HTR-8/SVneo (cell line): ENCODE measurements at regions not wholly inside any gene's neighbourhood (a gene's known extent, or its start where the extent isn't known, plus 50 kb on each side); places are given as distances from the start of the nearest gene placed in this dataset.
"Not testable (repeated sequence)": the region's sequence is repeated elsewhere in the genome, so short reads cannot be mapped to it uniquely, and the experiment has no call there.

Source experiments
- DNase-seq: peaks from one replicate; pipeline ENCODE4 v3.0.0; 2011; ENCODE audit warnings: low spot score, mixed read lengths; ENCODE audit not compliant: insufficient read length
- FAIRE-seq: peaks from 2 replicates; lab custom pipeline; 2011; peaks lifted over from hg19 to GRCh38; lab: Jason Lieb, UNC

GRCh38 chr7:91603707-91604106, 276.8 kb downstream of the MTERF1 start:
- DNase-seq (no peak), FAIRE-seq (no peak)

- FAIRE-seq, result no peak
- DNase-seq, result no peak
These were observed 271.9 kb downstream of the MTERF1 start for GRCh38 chr7:91608606-91609005.

DNA sequence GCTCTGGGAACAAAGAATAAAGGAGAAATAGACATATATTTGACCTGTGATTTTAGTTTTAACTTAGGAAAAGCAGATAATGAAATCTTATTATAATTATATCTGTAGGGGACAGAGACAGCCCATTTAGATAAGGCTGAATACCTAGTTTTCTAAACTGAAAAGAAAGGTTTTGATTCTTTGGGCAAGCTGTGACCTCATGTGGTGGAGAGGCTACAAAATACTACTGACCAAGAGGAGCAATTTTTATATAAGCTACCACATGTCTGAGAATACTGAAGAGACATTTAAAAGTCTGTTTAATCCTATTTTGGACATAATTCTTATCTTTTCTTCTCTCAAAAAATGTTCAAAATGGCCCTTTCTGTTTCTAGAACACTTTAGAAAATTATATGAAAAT, 271.0 kb downstream of the MTERF1 start:
- FAIRE-seq, result no peak
- no peak for DNase-seq

DNA sequence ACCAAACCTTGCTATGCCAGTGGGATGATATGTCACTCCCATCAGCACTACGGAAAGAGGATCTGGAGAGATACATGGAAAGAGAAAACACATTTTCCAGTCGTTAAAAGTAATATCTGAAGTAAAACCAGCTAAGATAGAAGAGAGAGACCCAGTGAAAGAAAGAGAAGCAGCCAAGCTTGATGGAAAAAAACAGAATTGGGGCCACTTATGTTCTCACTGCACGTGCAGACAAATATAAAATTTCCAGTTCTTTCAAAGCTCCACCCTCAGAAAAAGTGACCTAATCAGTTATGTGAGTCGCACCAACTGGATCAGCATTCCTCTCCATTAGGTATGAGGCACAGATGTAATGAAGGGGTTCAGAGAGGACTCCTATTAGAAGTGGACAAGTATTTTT, 266.1 kb downstream of the MTERF1 start:
- DNase-seq (no peak), FAIRE-seq (no peak)

GRCh38 chr7:91618776-91619765, 261.4 kb downstream of the MTERF1 start:
- DNase-seq, result no peak
- no peak for FAIRE-seq

DNA sequence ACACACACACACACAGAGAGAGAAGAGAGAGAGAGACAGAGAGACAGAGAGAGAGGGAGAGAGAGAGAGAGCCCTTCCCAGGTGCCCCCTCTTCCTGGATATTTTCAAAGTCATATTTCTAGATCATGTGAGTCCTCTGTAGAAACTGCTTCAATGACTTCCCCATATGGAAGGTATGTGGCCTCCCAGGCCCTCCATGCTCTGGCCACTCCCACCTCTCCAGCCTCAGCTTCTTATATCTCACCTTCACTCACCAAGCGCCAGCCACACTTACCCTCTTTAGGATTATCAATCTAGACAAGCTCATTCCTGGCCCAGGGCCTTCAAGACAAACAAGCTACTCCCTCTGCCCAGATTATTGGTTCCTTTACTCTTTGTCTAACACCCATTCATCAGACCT, 259.7 kb downstream of the MTERF1 start:
- FAIRE-seq (no peak), DNase-seq (no peak)

- FAIRE-seq, DNase-seq: not testable (repeated sequence)
These were observed 253.2 kb downstream of the MTERF1 start for GRCh38 chr7:91627324-91627723.

- DNase-seq, result no peak
- FAIRE-seq, result no peak
These were observed 251.8 kb downstream of the MTERF1 start for GRCh38 chr7:91628742-91629141.

- no peak for FAIRE-seq
- DNase-seq, result no peak
These were observed 249.7 kb downstream of the MTERF1 start for GRCh38 chr7:91630581-91631380.

DNA sequence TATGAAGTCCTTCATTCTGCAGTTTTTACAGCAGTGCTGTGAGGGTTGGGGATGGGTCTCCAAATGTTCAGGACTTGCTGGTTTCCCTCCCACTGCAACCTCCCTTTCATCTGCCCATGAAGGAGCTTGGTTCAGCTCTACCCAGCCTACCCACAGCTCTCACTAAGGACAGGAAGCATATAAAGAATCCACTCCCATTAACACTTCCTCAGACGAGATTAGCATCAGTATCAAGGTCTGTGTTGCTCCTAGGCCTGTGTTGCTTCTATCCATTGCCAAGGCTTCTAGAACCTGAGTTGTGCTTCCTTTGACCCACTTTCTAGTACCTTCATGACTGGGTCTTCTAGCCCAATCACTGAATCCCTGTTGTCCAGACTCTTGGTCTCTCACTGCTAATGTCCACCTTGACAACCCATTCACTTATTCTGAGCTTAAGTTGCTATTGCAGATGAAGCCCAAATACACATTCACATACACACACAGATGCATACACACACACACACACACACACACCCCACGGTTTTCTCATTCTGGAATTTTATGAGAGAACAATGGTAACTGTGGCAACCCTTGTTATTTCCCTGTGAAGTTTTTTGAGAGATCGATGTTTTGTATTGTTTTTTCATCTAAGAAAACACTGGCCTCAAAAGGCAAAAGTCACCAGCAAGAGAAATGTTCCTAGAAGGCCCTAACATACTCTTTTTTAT, 248.1 kb downstream of the MTERF1 start:
- no peak for FAIRE-seq
- no peak for DNase-seq

- FAIRE-seq (no peak), DNase-seq (no peak)
These were observed 247.5 kb downstream of the MTERF1 start for GRCh38 chr7:91633013-91633441.

DNA sequence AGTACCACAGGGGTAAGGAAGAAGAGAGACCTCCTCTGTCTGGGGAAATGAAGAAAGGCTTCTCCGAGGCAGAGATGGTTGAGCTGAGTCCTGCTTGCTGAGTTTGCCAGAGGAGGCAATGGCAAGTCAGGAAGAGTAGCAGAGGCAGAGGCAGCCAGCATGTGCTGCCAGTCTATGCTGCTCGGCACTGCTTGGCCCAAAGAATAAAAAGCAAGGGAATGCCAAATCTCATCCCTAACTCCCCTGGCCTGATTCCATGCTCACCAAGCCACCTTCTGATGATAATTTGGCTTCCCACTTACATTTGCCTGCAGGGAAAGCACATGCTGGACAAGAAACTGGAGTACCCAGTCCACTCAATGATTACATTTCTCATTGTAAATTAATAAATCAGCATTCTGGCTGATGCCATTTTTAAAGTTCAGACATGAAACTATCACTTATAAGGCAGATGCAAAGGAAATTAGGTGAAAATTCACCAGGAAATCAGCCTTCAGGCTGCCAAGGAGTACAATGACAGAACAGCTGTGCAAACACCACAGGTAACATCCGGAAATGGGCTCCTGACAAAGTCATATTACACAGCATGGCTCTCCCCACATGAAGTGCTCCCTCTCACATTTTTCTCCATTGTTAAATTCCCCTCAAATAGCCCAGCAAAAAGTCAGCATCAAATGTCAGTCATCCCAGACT, 245.9 kb downstream of the MTERF1 start:
- FAIRE-seq, result no peak
- no peak for DNase-seq

GRCh38 chr7:91636129-91636724, 244.3 kb downstream of the MTERF1 start:
- DNase-seq (no peak), FAIRE-seq (no peak)

GRCh38 chr7:91636728-91637127, 243.8 kb downstream of the MTERF1 start:
- DNase-seq, result no peak
- FAIRE-seq, result no peak

- FAIRE-seq (no peak), DNase-seq (no peak)
These were observed 236.2 kb downstream of the MTERF1 start for GRCh38 chr7:91644256-91644655.

DNA sequence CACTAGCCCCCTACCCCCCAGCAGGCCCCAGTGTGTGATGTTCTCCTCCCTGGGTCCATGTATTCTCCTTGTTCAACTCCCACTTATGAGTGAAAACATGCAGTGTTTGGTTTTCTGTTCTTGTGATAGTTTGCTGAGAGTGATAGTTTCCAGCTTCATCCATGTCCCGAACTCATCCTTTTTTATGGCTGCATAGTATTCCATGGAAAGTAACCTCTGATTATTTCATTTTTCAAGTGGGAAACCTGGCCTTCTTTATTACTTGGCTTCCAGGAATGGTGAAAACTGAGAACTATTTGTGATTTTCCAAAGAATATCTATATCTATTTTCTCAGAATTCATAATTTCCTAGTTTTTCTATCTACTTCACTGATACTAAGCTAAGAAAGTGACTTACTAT, 235.0 kb downstream of the MTERF1 start:
- FAIRE-seq (no peak), DNase-seq (no peak)

DNA sequence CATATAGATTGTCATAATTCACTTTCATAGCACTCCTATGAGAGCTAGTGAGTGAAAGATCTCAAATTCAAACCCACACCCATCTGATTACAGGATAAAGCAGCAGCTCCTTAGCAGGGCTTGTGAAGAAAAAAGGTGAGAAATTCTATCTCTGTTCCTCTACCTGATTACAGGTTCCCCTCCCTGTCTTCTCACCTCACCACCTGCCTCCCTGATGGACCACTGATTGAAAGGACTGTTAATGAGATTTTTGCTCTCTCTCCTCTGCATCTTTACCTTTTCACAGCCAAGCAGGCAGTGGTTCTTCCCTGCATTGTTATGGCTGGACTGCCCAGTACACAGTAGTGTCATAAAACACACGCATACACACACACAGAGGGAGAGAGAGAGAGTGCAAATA, 228.5 kb downstream of the MTERF1 start:
- DNase-seq (no peak), FAIRE-seq (no peak)

- DNase-seq, result no peak
- no peak for FAIRE-seq
These were observed 227.2 kb downstream of the MTERF1 start for GRCh38 chr7:91653286-91653685.

DNA sequence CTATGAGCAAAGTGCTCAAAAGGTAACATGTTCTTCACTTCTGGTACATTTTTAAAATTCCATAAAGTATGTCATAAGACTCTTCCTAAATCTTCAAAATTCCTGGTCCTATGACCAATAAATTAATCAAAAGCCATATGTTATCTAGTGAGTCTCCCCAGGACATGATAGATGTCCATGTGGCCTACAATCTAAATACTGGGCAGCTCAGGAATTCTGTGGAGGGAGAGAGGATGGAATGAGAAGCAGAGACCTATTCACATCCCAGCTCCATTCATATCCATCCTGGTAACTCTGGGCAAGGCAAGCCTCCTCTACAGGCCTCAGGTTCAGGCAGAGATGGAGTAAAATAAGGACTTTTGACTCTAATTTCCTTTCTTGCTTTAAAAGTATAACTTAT, 224.8 kb downstream of the MTERF1 start:
- no peak for FAIRE-seq

More for the DNA sequence above, 224.8 kb downstream of the MTERF1 start:
- no peak for DNase-seq
